ENCODE measurements at regions not wholly inside any gene's neighbourhood (a gene's known extent, or its start where the extent isn't known, plus 50 kb on each side); places are given as distances from the start of the nearest gene placed in this dataset.

- TF ChIP-seq, protein P1, sequence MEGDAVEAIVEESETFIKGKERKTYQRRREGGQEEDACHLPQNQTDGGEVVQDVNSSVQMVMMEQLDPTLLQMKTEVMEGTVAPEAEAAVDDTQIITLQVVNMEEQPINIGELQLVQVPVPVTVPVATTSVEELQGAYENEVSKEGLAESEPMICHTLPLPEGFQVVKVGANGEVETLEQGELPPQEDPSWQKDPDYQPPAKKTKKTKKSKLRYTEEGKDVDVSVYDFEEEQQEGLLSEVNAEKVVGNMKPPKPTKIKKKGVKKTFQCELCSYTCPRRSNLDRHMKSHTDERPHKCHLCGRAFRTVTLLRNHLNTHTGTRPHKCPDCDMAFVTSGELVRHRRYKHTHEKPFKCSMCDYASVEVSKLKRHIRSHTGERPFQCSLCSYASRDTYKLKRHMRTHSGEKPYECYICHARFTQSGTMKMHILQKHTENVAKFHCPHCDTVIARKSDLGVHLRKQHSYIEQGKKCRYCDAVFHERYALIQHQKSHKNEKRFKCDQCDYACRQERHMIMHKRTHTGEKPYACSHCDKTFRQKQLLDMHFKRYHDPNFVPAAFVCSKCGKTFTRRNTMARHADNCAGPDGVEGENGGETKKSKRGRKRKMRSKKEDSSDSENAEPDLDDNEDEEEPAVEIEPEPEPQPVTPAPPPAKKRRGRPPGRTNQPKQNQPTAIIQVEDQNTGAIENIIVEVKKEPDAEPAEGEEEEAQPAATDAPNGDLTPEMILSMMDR (IDR thresholded peaks at IDR 0.05; ENCODE audit: low read length) = no peak
- TF ChIP-seq EZH2 (IDR thresholded peaks at IDR 0.05; ENCODE audit: borderline replicate concordance, low read length) = no peak
Observed at GRCh38 chr5:105508519-105508918, 1945.9 kb upstream of the NUDT12 start.
